NT2/D1 (cell line): ENCODE measurements at regions not wholly inside any gene's neighbourhood (a gene's known extent, or its start where the extent isn't known, plus 50 kb on each side); places are given as distances from the start of the nearest gene placed in this dataset.

Experiments
- SUZ12 ChIP-seq: IDR thresholded peaks from 2 replicates; pipeline ENCODE4 v1.6.1; 2011; ENCODE audit not compliant: insufficient read length, insufficient read depth; ENCODE audit errors: extremely low read depth
- YY1 ChIP-seq: IDR thresholded peaks from 2 replicates; pipeline ENCODE4 v1.6.1; 2011; ENCODE audit not compliant: insufficient read length, insufficient read depth
- ZNF274 ChIP-seq: IDR thresholded peaks from 2 replicates; pipeline ENCODE4 v1.6.1; 2011; ENCODE audit warnings: mild to moderate bottlenecking, low read depth, low read length

- TF ChIP-seq YY1 = no peak
- no peak for TF ChIP-seq ZNF274
- no peak for TF ChIP-seq SUZ12
Observed at GRCh38 chr7:17554341-17555015, 256.0 kb downstream of the AHR start.
